ENCODE measurements at regions not wholly inside any gene's neighbourhood (a gene's known extent, or its start where the extent isn't known, plus 50 kb on each side); places are given as distances from the start of the nearest gene placed in this dataset.

- no peak for TF ChIP-seq CTCF (IDR thresholded peaks at IDR 0.05)
- no peak for TF ChIP-seq POLR2A (IDR thresholded peaks at IDR 0.05)
Observed at GRCh38 chr12:81944886-81945285, 185.7 kb upstream of the PPFIA2 start.
